ENCODE measurements at regions not wholly inside any gene's neighbourhood (a gene's known extent, or its start where the extent isn't known, plus 50 kb on each side); places are given as distances from the start of the nearest gene placed in this dataset.

- peak; percentile 73 for DNase-seq
- WGBS (ENCODE audit: insufficient coverage): 52% methylated on average over 3 of the region's 9 CpGs
- H3K4me1 ChIP-seq (ENCODE audit: control insufficient read depth, insufficient read depth, low read length): peaks cover 2% of the 10 kb centered on the region
- H3K27ac ChIP-seq (ENCODE audit: low read length): no peak overlapping the region
- no peaks in the 10 kb centered on the region for H3K27me3 ChIP-seq (ENCODE audit: control insufficient read depth, insufficient read depth, low read length)
- H3K9me3 ChIP-seq (replicated peaks; ENCODE audit: control insufficient read depth, low read depth, low read length): peaks cover 2% of the 10 kb centered on the region
- H3K36me3 ChIP-seq (ENCODE audit: control insufficient read depth, insufficient read depth, low read length): no peaks in the 10 kb centered on the region
- H3K4me3 ChIP-seq (ENCODE audit: low read length): no peak overlapping the region
These were observed 183.8 kb downstream of the LRATD1 start for GRCh38 chr2:14816069-14817060.

GRCh38 chr2:14817848-14818247 is 185.3 kb downstream of the LRATD1 start:
- WGBS (ENCODE audit: insufficient coverage): 75% methylated on average over 1 of the region's 4 CpGs
- H3K4me1 ChIP-seq (ENCODE audit: control insufficient read depth, insufficient read depth, low read length): peaks cover 2% of the 10 kb centered on the region
- no peak overlapping the region for H3K27ac ChIP-seq (ENCODE audit: low read length)
- no peaks in the 10 kb centered on the region for H3K27me3 ChIP-seq (ENCODE audit: control insufficient read depth, insufficient read depth, low read length)
- no peaks in the 10 kb centered on the region for H3K36me3 ChIP-seq (ENCODE audit: control insufficient read depth, insufficient read depth, low read length)
- peaks cover 2% of the 10 kb centered on the region for H3K9me3 ChIP-seq (replicated peaks; ENCODE audit: control insufficient read depth, low read depth, low read length)
- H3K4me3 ChIP-seq (ENCODE audit: low read length): no peak overlapping the region
- DNase-seq: no peak

GRCh38 chr2:14826518-14826917 is 194.0 kb downstream of the LRATD1 start:
- Histone ChIP-seq H3K4me1 (ENCODE audit: control insufficient read depth, insufficient read depth, low read length) (no peaks in the 10 kb centered on the region), H3K27ac (ENCODE audit: low read length) (no peak overlapping the region), H3K4me3 (ENCODE audit: low read length) (no peak overlapping the region), H3K36me3 (ENCODE audit: control insufficient read depth, insufficient read depth, low read length) (no peaks in the 10 kb centered on the region), H3K9me3 (replicated peaks; ENCODE audit: control insufficient read depth, low read depth, low read length) (no peaks in the 10 kb centered on the region), H3K27me3 (ENCODE audit: control insufficient read depth, insufficient read depth, low read length) (no peaks in the 10 kb centered on the region)
- WGBS (ENCODE audit: insufficient coverage): 75% methylated on average over 1 of the region's 1 CpG
- DNase-seq: no peak

- no CpG with 5 or more reads among the region's 2 CpGs for WGBS (ENCODE audit: insufficient coverage)
- no peaks in the 10 kb centered on the region for H3K4me1 ChIP-seq (ENCODE audit: control insufficient read depth, insufficient read depth, low read length)
- H3K4me3 ChIP-seq (ENCODE audit: low read length): no peak overlapping the region
- no peak for DNase-seq
- no peaks in the 10 kb centered on the region for H3K36me3 ChIP-seq (ENCODE audit: control insufficient read depth, insufficient read depth, low read length)
- no peaks in the 10 kb centered on the region for H3K9me3 ChIP-seq (replicated peaks; ENCODE audit: control insufficient read depth, low read depth, low read length)
- no peaks in the 10 kb centered on the region for H3K27me3 ChIP-seq (ENCODE audit: control insufficient read depth, insufficient read depth, low read length)
- no peak overlapping the region for H3K27ac ChIP-seq (ENCODE audit: low read length)
These were observed 194.9 kb downstream of the LRATD1 start for GRCh38 chr2:14827226-14828023.

GRCh38 chr2:14828223-14828622 is 195.7 kb downstream of the LRATD1 start:
- Histone ChIP-seq H3K36me3 (ENCODE audit: control insufficient read depth, insufficient read depth, low read length) (no peaks in the 10 kb centered on the region), H3K4me1 (ENCODE audit: control insufficient read depth, insufficient read depth, low read length) (no peaks in the 10 kb centered on the region), H3K4me3 (ENCODE audit: low read length) (no peak overlapping the region), H3K27me3 (ENCODE audit: control insufficient read depth, insufficient read depth, low read length) (no peaks in the 10 kb centered on the region), H3K27ac (ENCODE audit: low read length) (no peak overlapping the region), H3K9me3 (replicated peaks; ENCODE audit: control insufficient read depth, low read depth, low read length) (no peaks in the 10 kb centered on the region)
- 0% methylated on average over 1 of the region's 1 CpG for WGBS (ENCODE audit: insufficient coverage)
- DNase-seq: no peak

- Histone ChIP-seq H3K9me3 (replicated peaks; ENCODE audit: control insufficient read depth, low read depth, low read length) (no peaks in the 10 kb centered on the region), H3K27ac (ENCODE audit: low read length) (no peak overlapping the region), H3K36me3 (ENCODE audit: control insufficient read depth, insufficient read depth, low read length) (no peaks in the 10 kb centered on the region), H3K27me3 (ENCODE audit: control insufficient read depth, insufficient read depth, low read length) (no peaks in the 10 kb centered on the region), H3K4me3 (ENCODE audit: low read length) (no peak overlapping the region), H3K4me1 (ENCODE audit: control insufficient read depth, insufficient read depth, low read length) (no peaks in the 10 kb centered on the region)
- DNase-seq: no peak
- no CpG with 5 or more reads among the region's 3 CpGs for WGBS (ENCODE audit: insufficient coverage)
These were observed 196.5 kb downstream of the LRATD1 start for GRCh38 chr2:14828968-14829367.

- H3K27ac ChIP-seq (ENCODE audit: low read length): no peak overlapping the region
- DNase-seq: no peak
- H3K9me3 ChIP-seq (replicated peaks; ENCODE audit: control insufficient read depth, low read depth, low read length): no peaks in the 10 kb centered on the region
- no CpG with 5 or more reads among the region's 3 CpGs for WGBS (ENCODE audit: insufficient coverage)
- H3K27me3 ChIP-seq (ENCODE audit: control insufficient read depth, insufficient read depth, low read length): no peaks in the 10 kb centered on the region
- H3K4me1 ChIP-seq (ENCODE audit: control insufficient read depth, insufficient read depth, low read length): no peaks in the 10 kb centered on the region
- H3K36me3 ChIP-seq (ENCODE audit: control insufficient read depth, insufficient read depth, low read length): no peaks in the 10 kb centered on the region
- no peak overlapping the region for H3K4me3 ChIP-seq (ENCODE audit: low read length)
These were observed 198.9 kb downstream of the LRATD1 start for GRCh38 chr2:14831458-14831857.

GRCh38 chr2:14843507-14844204 is 211.1 kb downstream of the LRATD1 start:
- no peaks in the 10 kb centered on the region for H3K36me3 ChIP-seq (ENCODE audit: control insufficient read depth, insufficient read depth, low read length)
- no peaks in the 10 kb centered on the region for H3K9me3 ChIP-seq (replicated peaks; ENCODE audit: control insufficient read depth, low read depth, low read length)
- DNase-seq: no peak
- H3K4me1 ChIP-seq (ENCODE audit: control insufficient read depth, insufficient read depth, low read length): no peaks in the 10 kb centered on the region
- H3K27ac ChIP-seq (ENCODE audit: low read length): no peak overlapping the region
- H3K27me3 ChIP-seq (ENCODE audit: control insufficient read depth, insufficient read depth, low read length): no peaks in the 10 kb centered on the region
- WGBS (ENCODE audit: insufficient coverage): 85% methylated on average over 5 of the region's 5 CpGs
- H3K4me3 ChIP-seq (ENCODE audit: low read length): no peak overlapping the region

- H3K4me1 ChIP-seq (ENCODE audit: control insufficient read depth, insufficient read depth, low read length): no peaks in the 10 kb centered on the region
- no peak overlapping the region for H3K27ac ChIP-seq (ENCODE audit: low read length)
- H3K27me3 ChIP-seq (ENCODE audit: control insufficient read depth, insufficient read depth, low read length): no peaks in the 10 kb centered on the region
- DNase-seq: no peak
- no CpG with 5 or more reads among the region's 2 CpGs for WGBS (ENCODE audit: insufficient coverage)
- H3K9me3 ChIP-seq (replicated peaks; ENCODE audit: control insufficient read depth, low read depth, low read length): peaks cover 4% of the 10 kb centered on the region
- no peak overlapping the region for H3K4me3 ChIP-seq (ENCODE audit: low read length)
- H3K36me3 ChIP-seq (ENCODE audit: control insufficient read depth, insufficient read depth, low read length): no peaks in the 10 kb centered on the region
These were observed 223.2 kb downstream of the LRATD1 start for GRCh38 chr2:14855751-14856150.

GRCh38 chr2:14861181-14861580 is 228.7 kb downstream of the LRATD1 start:
- Histone ChIP-seq H3K27me3 (ENCODE audit: control insufficient read depth, insufficient read depth, low read length) (no peaks in the 10 kb centered on the region), H3K4me3 (ENCODE audit: low read length) (no peak overlapping the region), H3K36me3 (ENCODE audit: control insufficient read depth, insufficient read depth, low read length) (no peaks in the 10 kb centered on the region), H3K4me1 (ENCODE audit: control insufficient read depth, insufficient read depth, low read length) (no peaks in the 10 kb centered on the region), H3K27ac (ENCODE audit: low read length) (no peak overlapping the region), H3K9me3 (replicated peaks; ENCODE audit: control insufficient read depth, low read depth, low read length) (peaks cover under 1% of the 10 kb centered on the region)
- DNase-seq: no peak
- WGBS (ENCODE audit: insufficient coverage): 18% methylated on average over 1 of the region's 3 CpGs
